ENCODE measurements at regions not wholly inside any gene's neighbourhood (a gene's known extent, or its start where the extent isn't known, plus 50 kb on each side); places are given as distances from the start of the nearest gene placed in this dataset.
"Not testable (repeated sequence)": the region's sequence is repeated elsewhere in the genome, so short reads cannot be mapped to it uniquely, and the experiment has no call there.

DNA sequence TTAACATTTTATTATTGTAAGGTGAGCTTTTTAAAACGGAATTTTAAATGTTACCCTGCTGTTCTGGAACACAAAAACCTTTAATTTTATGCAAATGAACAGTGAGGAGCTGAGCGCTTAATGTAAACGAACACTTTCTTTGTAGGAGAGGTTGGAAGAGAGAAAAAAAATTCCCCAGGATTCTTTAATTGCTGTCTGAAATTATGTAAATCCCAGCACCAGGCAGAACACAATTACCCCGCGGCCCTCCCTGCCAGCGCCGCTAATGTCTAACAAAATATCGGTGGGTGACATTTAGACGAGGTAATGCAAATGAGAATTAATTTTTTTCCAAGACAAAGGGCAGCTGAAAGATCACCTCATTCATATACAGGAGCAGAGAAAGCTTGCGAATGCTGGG is 143.4 kb upstream of the MVB12B start:
- no peak overlapping the region for H3K4me2 ChIP-seq (ENCODE audit: control insufficient read depth, extremely low read depth, insufficient read depth, low read depth, low read length)
- no peak for TF ChIP-seq CTCF (optimal IDR thresholded peaks at IDR 0.05 in 1 of 3, IDR thresholded peaks at IDR 0.05 in 1 of 3, conservative IDR thresholded peaks at IDR 0.05 in 1 of 3; ENCODE audit: extremely low read depth in 1 of 3, insufficient read depth in 2 of 3, low read length in 3 of 3)
- no peak for TF ChIP-seq EZH2 (IDR thresholded peaks at IDR 0.05; ENCODE audit: low read length)
- no peaks in the 10 kb centered on the region for H3K79me2 ChIP-seq (ENCODE audit: control insufficient read depth, insufficient read depth, low read length)
- DNase-seq (ENCODE audit: low read depth, low spot score) (no peak), FAIRE-seq (no peak)
- H3K27ac ChIP-seq (ENCODE audit: control insufficient read depth, insufficient read depth, low read length): no peak overlapping the region
- H3K9me1 ChIP-seq (ENCODE audit: control insufficient read depth, extremely low read depth, insufficient read depth, low read length): no peaks in the 10 kb centered on the region
- H2AFZ ChIP-seq (ENCODE audit: control insufficient read depth, low read length): no peak overlapping the region
- no peaks in the 10 kb centered on the region for H3K36me3 ChIP-seq (ENCODE audit: control insufficient read depth in 2 of 2, extremely low read depth in 1 of 2, insufficient read depth in 2 of 2, low read length in 2 of 2)
- H3K9me3 ChIP-seq (ENCODE audit: control insufficient read depth, low read depth, low read length): no peaks in the 10 kb centered on the region
- H4K20me1 ChIP-seq (ENCODE audit: control insufficient read depth, extremely low read depth, insufficient read depth, low read length): no peaks in the 10 kb centered on the region
- H3K4me3 ChIP-seq (ENCODE audit: control insufficient read depth in 2 of 3, extremely low read depth in 1 of 3, insufficient read depth in 2 of 3, low read depth in 1 of 3, low read length in 3 of 3): no peak overlapping the region
- dilution Hi-C loops (cut with MboI; ENCODE audit: extremely low pct_ligation_motif_present, low sequenced_read_pairs): no loop called here
- no peaks in the 10 kb centered on the region for H3K4me1 ChIP-seq (ENCODE audit: control insufficient read depth, extremely low read depth, insufficient read depth, low read length)
- H3K27me3 ChIP-seq (ENCODE audit: control insufficient read depth, extremely low read depth, insufficient read depth, low read length): peaks cover 16% of the 10 kb centered on the region
- no peak overlapping the region for H3K9ac ChIP-seq (ENCODE audit: control insufficient read depth, extremely low read depth, insufficient read depth, low read length)

DNA sequence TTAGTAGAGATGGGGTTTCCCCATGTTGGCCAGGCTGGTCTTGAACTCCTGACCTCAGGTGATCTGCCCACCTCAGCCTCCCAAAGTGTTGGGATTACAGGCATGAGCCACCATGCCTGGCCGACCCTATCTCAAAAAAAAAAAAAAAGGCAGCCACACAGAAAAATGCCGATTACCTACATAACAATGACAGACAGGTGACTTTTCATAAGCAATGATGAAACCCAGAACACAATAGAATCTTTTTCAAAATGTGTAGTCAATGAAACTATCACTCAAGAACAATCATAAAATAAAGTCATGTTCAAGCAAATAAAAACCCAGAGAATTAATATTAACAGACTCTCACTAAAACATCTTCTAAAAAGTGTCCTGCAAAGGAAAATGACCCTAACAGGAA is 135.6 kb upstream of the MVB12B start:
- H3K4me2 ChIP-seq (ENCODE audit: control insufficient read depth, extremely low read depth, insufficient read depth, low read depth, low read length); H3K36me3 ChIP-seq (ENCODE audit: control insufficient read depth in 2 of 2, extremely low read depth in 1 of 2, insufficient read depth in 2 of 2, low read length in 2 of 2); H2AFZ ChIP-seq (ENCODE audit: control insufficient read depth, low read length); dilution Hi-C loops (cut with MboI; ENCODE audit: extremely low pct_ligation_motif_present, low sequenced_read_pairs); FAIRE-seq; H3K79me2 ChIP-seq (ENCODE audit: control insufficient read depth, insufficient read depth, low read length); H3K9me3 ChIP-seq (ENCODE audit: control insufficient read depth, low read depth, low read length); H3K4me3 ChIP-seq (ENCODE audit: control insufficient read depth in 2 of 3, extremely low read depth in 1 of 3, insufficient read depth in 2 of 3, low read depth in 1 of 3, low read length in 3 of 3); H3K27me3 ChIP-seq (ENCODE audit: control insufficient read depth, extremely low read depth, insufficient read depth, low read length); H3K4me1 ChIP-seq (ENCODE audit: control insufficient read depth, extremely low read depth, insufficient read depth, low read length); DNase-seq (ENCODE audit: low read depth, low spot score); H3K27ac ChIP-seq (ENCODE audit: control insufficient read depth, insufficient read depth, low read length); H4K20me1 ChIP-seq (ENCODE audit: control insufficient read depth, extremely low read depth, insufficient read depth, low read length); H3K9ac ChIP-seq (ENCODE audit: control insufficient read depth, extremely low read depth, insufficient read depth, low read length); H3K9me1 ChIP-seq (ENCODE audit: control insufficient read depth, extremely low read depth, insufficient read depth, low read length): not testable (repeated sequence)

GRCh38 chr9:126198854-126199253 is 127.8 kb upstream of the MVB12B start:
- DNase-seq (ENCODE audit: low read depth, low spot score) (no peak), FAIRE-seq (no peak)
- Histone ChIP-seq H4K20me1 (ENCODE audit: control insufficient read depth, extremely low read depth, insufficient read depth, low read length) (no peaks in the 10 kb centered on the region), H3K9me3 (ENCODE audit: control insufficient read depth, low read depth, low read length) (no peaks in the 10 kb centered on the region), H3K27me3 (ENCODE audit: control insufficient read depth, extremely low read depth, insufficient read depth, low read length) (peaks cover 8% of the 10 kb centered on the region), H3K9me1 (ENCODE audit: control insufficient read depth, extremely low read depth, insufficient read depth, low read length) (no peaks in the 10 kb centered on the region), H3K36me3 (ENCODE audit: control insufficient read depth in 2 of 2, extremely low read depth in 1 of 2, insufficient read depth in 2 of 2, low read length in 2 of 2) (no peaks in the 10 kb centered on the region), H3K4me1 (ENCODE audit: control insufficient read depth, extremely low read depth, insufficient read depth, low read length) (no peaks in the 10 kb centered on the region), H3K27ac (ENCODE audit: control insufficient read depth, insufficient read depth, low read length) (no peak overlapping the region), H2AFZ (ENCODE audit: control insufficient read depth, low read length) (no peak overlapping the region), H3K4me3 (ENCODE audit: control insufficient read depth in 2 of 3, extremely low read depth in 1 of 3, insufficient read depth in 2 of 3, low read depth in 1 of 3, low read length in 3 of 3) (no peak overlapping the region), H3K79me2 (ENCODE audit: control insufficient read depth, insufficient read depth, low read length) (no peaks in the 10 kb centered on the region), H3K4me2 (ENCODE audit: control insufficient read depth, extremely low read depth, insufficient read depth, low read depth, low read length) (no peak overlapping the region), H3K9ac (ENCODE audit: control insufficient read depth, extremely low read depth, insufficient read depth, low read length) (no peak overlapping the region)
- no peak for TF ChIP-seq EZH2 (IDR thresholded peaks at IDR 0.05; ENCODE audit: low read length)
- TF ChIP-seq CTCF (optimal IDR thresholded peaks at IDR 0.05 in 1 of 3, IDR thresholded peaks at IDR 0.05 in 1 of 3, conservative IDR thresholded peaks at IDR 0.05 in 1 of 3; ENCODE audit: extremely low read depth in 1 of 3, insufficient read depth in 2 of 3, low read length in 3 of 3): no peak
- dilution Hi-C loops (cut with MboI; ENCODE audit: extremely low pct_ligation_motif_present, low sequenced_read_pairs): no loop called here
